ENCODE measurements at regions not wholly inside any gene's neighbourhood (a gene's known extent, or its start where the extent isn't known, plus 50 kb on each side); places are given as distances from the start of the nearest gene placed in this dataset.

DNA sequence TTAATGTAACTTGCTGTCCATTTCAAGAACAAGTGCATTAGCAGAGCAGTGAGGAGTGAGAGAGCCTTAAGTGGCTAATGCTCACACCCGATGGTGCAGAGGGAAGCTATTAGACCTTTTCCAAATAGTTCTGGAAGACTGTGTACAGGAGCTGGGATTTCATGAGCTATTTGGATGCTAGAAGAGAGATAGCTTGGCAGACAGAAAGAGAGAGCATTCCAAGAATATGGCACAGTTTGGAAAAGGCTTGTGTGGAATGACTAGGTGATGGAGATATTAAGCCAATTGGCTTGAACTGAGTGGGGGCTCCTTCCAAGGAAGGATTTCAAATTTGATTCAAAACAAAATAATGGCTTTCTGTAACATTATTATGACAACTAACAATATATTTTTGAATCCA, 1097.2 kb upstream of the TENM3 start:
- no peak overlapping the region for H3K4me3 ChIP-seq (ENCODE audit: low read depth, low read length, poor library complexity, severe bottlenecking)
- no peak overlapping the region for H3K27ac ChIP-seq (ENCODE audit: low read depth, low read length, poor library complexity, severe bottlenecking)
- no TSS peak for BruUV-seq (replicated peaks)
- intact Hi-C loops (cut with micrococcal nuclease; ENCODE audit: unreplicated experiment), result loop anchor here (10.0 kb wide), 2 partner anchors 481 to 1779 kb away; no protein-coding TSS in a partner anchor
- CTCF ChIA-PET, result interaction anchor here (1.0 kb wide), 1 partner anchor 382 kb away, joined by 3 read pairs; no protein-coding TSS in a partner anchor
- POLR2A ChIA-PET (ENCODE audit: low non-redundant PET), result no interaction called here
- H3K36me3 ChIP-seq (ENCODE audit: insufficient read depth, low read length, poor library complexity, severe bottlenecking), result no peaks in the 10 kb centered on the region
- peaks cover 20% of the 10 kb centered on the region for H3K27me3 ChIP-seq (replicated peaks; ENCODE audit: insufficient read depth, low read depth, low read length, poor library complexity)
- no peak for TF ChIP-seq EZH2 (IDR thresholded peaks at IDR 0.05; ENCODE audit: borderline replicate concordance, low read depth, low read length, poor library complexity, severe bottlenecking)
- TF ChIP-seq, protein P1, sequence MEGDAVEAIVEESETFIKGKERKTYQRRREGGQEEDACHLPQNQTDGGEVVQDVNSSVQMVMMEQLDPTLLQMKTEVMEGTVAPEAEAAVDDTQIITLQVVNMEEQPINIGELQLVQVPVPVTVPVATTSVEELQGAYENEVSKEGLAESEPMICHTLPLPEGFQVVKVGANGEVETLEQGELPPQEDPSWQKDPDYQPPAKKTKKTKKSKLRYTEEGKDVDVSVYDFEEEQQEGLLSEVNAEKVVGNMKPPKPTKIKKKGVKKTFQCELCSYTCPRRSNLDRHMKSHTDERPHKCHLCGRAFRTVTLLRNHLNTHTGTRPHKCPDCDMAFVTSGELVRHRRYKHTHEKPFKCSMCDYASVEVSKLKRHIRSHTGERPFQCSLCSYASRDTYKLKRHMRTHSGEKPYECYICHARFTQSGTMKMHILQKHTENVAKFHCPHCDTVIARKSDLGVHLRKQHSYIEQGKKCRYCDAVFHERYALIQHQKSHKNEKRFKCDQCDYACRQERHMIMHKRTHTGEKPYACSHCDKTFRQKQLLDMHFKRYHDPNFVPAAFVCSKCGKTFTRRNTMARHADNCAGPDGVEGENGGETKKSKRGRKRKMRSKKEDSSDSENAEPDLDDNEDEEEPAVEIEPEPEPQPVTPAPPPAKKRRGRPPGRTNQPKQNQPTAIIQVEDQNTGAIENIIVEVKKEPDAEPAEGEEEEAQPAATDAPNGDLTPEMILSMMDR (conservative IDR thresholded peaks at IDR 0.05; ENCODE audit: low read depth, low read length), result no peak
- no peaks in the 10 kb centered on the region for H3K9me3 ChIP-seq (ENCODE audit: low read depth, low read length, poor library complexity, severe bottlenecking)
- DNase-seq (ENCODE audit: low spot score), result no peak
- no peaks in the 10 kb centered on the region for H3K4me1 ChIP-seq (ENCODE audit: insufficient read depth, low read length, poor library complexity, severe bottlenecking)

DNA sequence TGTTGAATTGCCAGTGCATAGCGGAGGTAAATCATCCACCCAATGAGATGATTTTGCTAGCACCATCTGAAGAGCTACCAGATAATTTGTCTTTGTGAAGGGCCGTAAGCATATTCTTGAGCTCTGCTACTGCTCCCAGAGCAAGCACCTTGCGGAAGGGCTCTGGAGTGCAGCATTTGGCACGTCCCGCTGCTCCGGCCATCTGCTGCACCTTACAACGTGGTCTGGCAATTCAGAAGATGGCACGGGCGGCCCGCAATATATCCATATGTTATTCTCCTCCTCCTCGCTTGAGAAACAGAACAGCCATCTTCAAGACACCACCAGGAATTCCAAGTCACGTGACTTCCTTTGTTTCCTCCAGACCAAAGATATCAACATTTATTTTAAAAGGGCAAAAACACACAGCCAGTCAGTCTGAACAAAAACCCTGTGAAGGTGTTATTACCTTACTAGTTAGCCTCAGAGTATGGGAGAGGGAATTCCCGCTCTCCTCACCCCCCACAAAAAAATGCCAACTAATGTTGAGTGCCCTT, 1095.7 kb upstream of the TENM3 start:
- H3K27me3 ChIP-seq (replicated peaks; ENCODE audit: insufficient read depth, low read depth, low read length, poor library complexity), result peaks cover 11% of the 10 kb centered on the region
- CTCF ChIA-PET, result no interaction called here
- H3K9me3 ChIP-seq (ENCODE audit: low read depth, low read length, poor library complexity, severe bottlenecking), result no peaks in the 10 kb centered on the region
- TF ChIP-seq, protein P1 (conservative IDR thresholded peaks at IDR 0.05; ENCODE audit: low read depth, low read length), result no peak
- no peak for TF ChIP-seq EZH2 (IDR thresholded peaks at IDR 0.05; ENCODE audit: borderline replicate concordance, low read depth, low read length, poor library complexity, severe bottlenecking)
- no peak overlapping the region for H3K4me3 ChIP-seq (ENCODE audit: low read depth, low read length, poor library complexity, severe bottlenecking)
- DNase-seq (ENCODE audit: low spot score), result no peak
- no peak overlapping the region for H3K27ac ChIP-seq (ENCODE audit: low read depth, low read length, poor library complexity, severe bottlenecking)
- H3K36me3 ChIP-seq (ENCODE audit: insufficient read depth, low read length, poor library complexity, severe bottlenecking), result no peaks in the 10 kb centered on the region
- intact Hi-C loops (cut with micrococcal nuclease; ENCODE audit: unreplicated experiment), result loop anchor here (10.0 kb wide), 2 partner anchors 483 to 1777 kb away; no protein-coding TSS in a partner anchor
- H3K4me1 ChIP-seq (ENCODE audit: insufficient read depth, low read length, poor library complexity, severe bottlenecking), result no peaks in the 10 kb centered on the region
- POLR2A ChIA-PET (ENCODE audit: low non-redundant PET), result no interaction called here
- BruUV-seq (replicated peaks), result no TSS peak

- Histone ChIP-seq H3K27ac (ENCODE audit: low read depth, low read length, poor library complexity, severe bottlenecking) (no peak overlapping the region), H3K4me1 (ENCODE audit: insufficient read depth, low read length, poor library complexity, severe bottlenecking) (no peaks in the 10 kb centered on the region), H3K4me3 (ENCODE audit: low read depth, low read length, poor library complexity, severe bottlenecking) (no peak overlapping the region), H3K9me3 (ENCODE audit: low read depth, low read length, poor library complexity, severe bottlenecking) (no peaks in the 10 kb centered on the region), H3K36me3 (ENCODE audit: insufficient read depth, low read length, poor library complexity, severe bottlenecking) (no peaks in the 10 kb centered on the region), H3K27me3 (replicated peaks; ENCODE audit: insufficient read depth, low read depth, low read length, poor library complexity) (peaks cover 10% of the 10 kb centered on the region)
- no peak for TF ChIP-seq EZH2 (IDR thresholded peaks at IDR 0.05; ENCODE audit: borderline replicate concordance, low read depth, low read length, poor library complexity, severe bottlenecking)
- TF ChIP-seq, protein P1 (conservative IDR thresholded peaks at IDR 0.05; ENCODE audit: low read depth, low read length), result no peak
- BruUV-seq (replicated peaks), result no TSS peak
- intact Hi-C loops (cut with micrococcal nuclease; ENCODE audit: unreplicated experiment), result loop anchor here (10.0 kb wide), 2 partner anchors 484 to 1776 kb away; no protein-coding TSS in a partner anchor
- no peak for DNase-seq (ENCODE audit: low spot score)
- ChIA-PET POLR2A (ENCODE audit: low non-redundant PET) (no interaction called here), CTCF (no interaction called here)
Measured at GRCh38 chr4:181148470-181148869, 1094.7 kb upstream of the TENM3 start.
